ENCODE measurements at regions not wholly inside any gene's neighbourhood (a gene's known extent, or its start where the extent isn't known, plus 50 kb on each side); places are given as distances from the start of the nearest gene placed in this dataset.
"Not testable (repeated sequence)": the region's sequence is repeated elsewhere in the genome, so short reads cannot be mapped to it uniquely, and the experiment has no call there.

- DNase-seq, result no peak
- intact Hi-C loops (cut with DNase I, micrococcal nuclease), result no loop called here
- no peak for ATAC-seq
Measured at GRCh38 chr2:144738749-144739148, 218.8 kb upstream of the ZEB2 start.

DNA sequence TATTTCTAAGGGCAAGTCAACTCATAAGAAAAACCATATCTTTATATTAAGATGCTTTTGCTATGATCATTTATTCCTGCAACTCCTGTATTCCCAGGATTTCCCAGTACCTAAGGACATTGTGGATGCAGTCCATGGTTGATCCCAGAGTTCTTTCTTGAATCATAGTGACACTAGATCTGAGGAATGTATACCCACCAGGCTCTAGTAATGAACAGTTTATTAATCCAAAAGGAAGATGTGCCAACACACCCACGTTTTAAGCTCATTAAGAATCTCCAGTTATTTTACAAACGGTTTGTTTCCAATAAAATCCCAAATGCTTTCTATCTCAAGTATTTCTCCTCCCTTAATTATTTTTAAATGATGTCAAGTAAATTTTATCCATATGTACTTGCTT is 210.8 kb upstream of the ZEB2 start:
- intact Hi-C loops (cut with DNase I, micrococcal nuclease), result no loop called here
- no peak for ATAC-seq
- no peak for DNase-seq

- DNase-seq; intact Hi-C loops (cut with DNase I, micrococcal nuclease); ATAC-seq: not testable (repeated sequence)
Measured at GRCh38 chr2:144724460-144724859, 204.5 kb upstream of the ZEB2 start.

DNA sequence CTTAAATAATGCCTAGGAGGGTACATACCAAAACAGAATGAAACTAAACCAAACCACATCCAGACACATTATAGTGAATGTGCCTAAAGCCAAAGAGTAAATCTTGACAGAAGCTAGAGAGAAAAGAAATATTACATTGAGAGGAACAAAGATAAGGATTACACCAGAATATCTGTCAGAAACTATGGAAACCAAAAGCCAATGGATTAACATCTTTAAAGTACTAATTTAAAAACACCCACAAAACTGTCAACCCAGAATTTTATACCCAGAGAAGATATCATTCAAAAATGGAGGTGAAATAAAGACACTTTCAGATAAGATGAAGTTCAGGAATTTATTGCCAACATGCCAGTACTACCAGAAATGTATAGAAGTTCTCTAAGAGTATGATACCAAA is 198.5 kb upstream of the ZEB2 start:
- no peak for DNase-seq
- intact Hi-C loops (cut with DNase I, micrococcal nuclease), result no loop called here
- ATAC-seq, result no peak

DNA sequence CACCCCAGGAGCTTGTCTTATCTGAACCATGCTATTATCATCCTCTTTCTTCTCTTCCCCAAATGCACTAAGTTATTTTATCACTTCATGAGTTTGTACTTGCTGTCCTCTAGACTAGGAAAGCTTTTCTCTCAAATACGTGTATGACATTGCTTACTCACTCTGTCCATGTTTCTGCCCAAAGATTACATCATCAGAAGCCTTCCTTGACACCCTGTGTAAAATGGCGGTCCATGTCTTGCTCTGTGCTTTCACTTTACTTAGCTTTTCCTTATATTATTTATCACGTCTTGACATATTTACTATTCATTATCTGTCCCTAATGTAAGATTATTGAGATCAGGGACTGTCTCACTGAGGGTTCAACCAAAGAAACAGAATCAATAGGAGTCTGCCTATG is 196.1 kb upstream of the ZEB2 start:
- ATAC-seq (no peak), DNase-seq (no peak)
- intact Hi-C loops (cut with DNase I, micrococcal nuclease), result no loop called here

- ATAC-seq, result no peak
- DNase-seq, result no peak
- intact Hi-C loops (cut with DNase I, micrococcal nuclease), result no loop called here
Measured at GRCh38 chr2:144713410-144713809, 193.5 kb upstream of the ZEB2 start.

GRCh38 chr2:144712550-144712940 is 192.6 kb upstream of the ZEB2 start:
- intact Hi-C loops (cut with DNase I, micrococcal nuclease), result no loop called here
- DNase-seq (no peak), ATAC-seq (no peak)

DNA sequence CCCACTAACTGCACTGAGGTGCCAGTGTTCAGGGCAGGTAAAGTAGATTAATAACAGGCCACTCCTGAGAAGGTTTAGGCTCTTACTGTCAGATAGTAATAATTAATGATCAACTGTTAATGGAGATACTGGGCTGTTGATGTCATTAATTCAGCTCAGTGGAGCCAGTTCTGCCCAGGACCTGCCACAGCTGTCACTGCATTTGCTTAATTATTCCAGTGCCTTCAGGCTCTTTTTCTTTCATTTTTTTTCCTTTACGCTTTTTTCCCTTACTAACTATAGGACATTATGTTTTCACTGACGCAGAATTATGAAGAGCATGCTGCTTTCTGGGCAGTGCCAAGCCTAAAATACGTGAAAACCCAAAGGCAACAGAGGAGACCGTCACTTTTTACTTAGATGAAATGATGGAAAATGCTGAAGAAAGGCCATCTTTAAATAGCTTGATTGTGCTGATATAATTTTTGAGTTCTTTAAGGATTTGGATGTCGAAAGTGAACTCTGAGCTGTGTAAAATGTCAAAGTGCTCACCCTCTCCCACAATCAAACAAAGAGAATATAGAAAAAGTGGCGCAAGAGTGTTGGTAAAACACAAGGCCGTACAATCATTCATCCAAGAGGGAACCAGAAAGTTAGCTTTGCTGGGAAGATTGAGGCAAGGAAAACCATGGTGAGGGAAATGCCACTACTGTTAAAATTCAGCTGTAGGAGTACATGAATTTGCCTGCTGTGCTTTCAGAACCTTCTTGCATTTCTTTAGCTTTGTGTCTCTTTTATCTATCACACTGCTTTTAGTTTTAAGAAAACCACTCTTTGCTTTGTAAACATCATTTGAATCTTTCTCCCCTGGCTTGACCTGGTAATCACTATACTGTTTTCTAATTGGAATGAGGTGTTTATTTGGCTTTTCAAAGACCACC is 192.0 kb upstream of the ZEB2 start:
- ATAC-seq (no peak), DNase-seq (no peak)
- intact Hi-C loops (cut with DNase I, micrococcal nuclease), result no loop called here

DNA sequence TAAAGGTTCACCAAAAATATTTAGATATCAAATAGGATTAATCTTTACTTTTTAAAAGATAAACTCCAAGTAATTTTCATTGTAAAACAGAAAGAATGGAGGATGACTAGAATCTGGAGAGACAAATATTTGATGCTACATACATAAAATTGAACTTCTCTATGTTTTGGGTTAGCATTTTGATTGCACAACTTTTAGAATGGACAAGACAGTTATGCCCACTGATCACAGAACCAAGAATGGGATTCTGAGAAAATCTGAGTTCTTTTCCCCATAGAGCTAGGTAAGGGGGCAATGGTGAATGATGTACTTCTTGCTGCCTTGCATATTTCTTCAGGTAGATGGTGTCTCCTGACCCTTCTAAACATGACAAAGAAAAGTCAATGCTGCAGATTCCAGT is 191.2 kb upstream of the ZEB2 start:
- intact Hi-C loops (cut with DNase I, micrococcal nuclease), result no loop called here
- DNase-seq (no peak), ATAC-seq (no peak)

DNA sequence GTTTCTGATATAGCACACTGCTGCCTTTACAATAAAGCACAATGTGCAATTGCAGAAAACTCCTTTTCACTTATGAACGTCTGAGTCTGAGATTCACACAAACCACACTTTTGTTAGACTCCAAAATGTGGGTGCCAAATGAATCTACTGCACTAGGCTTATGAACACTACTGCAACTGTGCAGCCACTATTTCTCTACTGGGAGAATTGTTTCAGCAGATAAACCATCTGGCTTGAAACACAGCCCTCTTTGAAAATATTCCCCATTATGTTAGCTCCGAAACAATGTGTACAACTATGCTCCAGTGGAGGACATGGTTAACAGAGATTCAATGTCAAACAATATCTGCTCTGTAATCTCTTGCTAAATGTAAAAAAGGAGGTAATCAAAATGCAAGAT is 188.7 kb upstream of the ZEB2 start:
- intact Hi-C loops (cut with DNase I, micrococcal nuclease), result no loop called here
- ATAC-seq, result no peak

DNA sequence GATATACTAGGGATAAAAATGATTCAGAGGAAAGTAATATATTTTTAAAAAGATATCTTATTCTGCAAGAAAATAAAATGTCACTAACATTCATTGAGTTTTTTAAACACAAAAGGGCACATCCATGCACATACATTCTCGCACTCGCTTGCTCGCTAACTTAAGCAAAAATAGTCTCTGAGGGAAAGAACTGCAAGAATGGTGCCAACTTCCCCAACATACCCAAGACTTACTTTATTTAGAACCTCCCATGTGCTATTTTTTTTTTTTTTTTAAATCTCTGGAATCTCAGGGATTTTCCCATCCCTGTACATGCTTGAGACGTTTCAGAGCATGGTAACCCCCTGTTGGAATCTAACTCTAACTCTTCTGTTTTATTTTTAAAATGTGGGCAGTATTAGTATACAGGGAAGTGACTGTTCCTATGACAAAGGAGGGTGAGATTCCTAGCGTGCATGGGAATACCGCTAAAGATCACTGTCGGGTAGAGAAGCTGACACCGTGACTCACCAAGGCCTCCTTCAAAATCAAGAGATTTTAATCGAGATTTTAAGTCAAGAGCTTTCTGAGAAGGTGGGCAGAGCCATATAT is 187.9 kb upstream of the ZEB2 start:
- intact Hi-C loops (cut with DNase I, micrococcal nuclease), result no loop called here
- DNase-seq (no peak), ATAC-seq (no peak)

More for the DNA sequence above, 188.7 kb upstream of the ZEB2 start:
- no peak for DNase-seq

- intact Hi-C loops (cut with DNase I, micrococcal nuclease), result no loop called here
- ATAC-seq, result no peak
Measured at GRCh38 chr2:144706647-144707046, 186.7 kb upstream of the ZEB2 start.

GRCh38 chr2:144705328-144706245 is 185.7 kb upstream of the ZEB2 start:
- DNase-seq (no peak), ATAC-seq (no peak)
- intact Hi-C loops (cut with DNase I, micrococcal nuclease), result no loop called here

More at GRCh38 chr2:144706647-144707046, 186.7 kb upstream of the ZEB2 start:
- no peak for DNase-seq

DNA sequence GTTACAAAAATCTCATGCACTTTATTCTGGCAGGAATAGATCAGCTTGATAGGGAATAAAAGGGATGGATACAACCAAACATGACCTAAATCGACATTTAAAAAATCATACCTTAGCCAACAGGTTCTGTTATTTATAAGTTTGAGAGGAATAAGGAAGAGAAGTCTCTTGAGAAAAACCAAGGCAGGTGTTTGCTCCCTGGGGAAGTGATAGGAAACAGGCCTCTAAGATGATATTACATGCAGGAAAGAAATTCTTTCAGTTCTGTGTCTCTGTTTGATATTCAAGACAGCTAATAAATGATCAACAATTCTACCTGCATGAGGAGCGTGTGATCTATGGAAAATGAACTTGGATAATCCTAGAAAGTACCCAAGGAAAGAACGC is 184.8 kb upstream of the ZEB2 start:
- no peak for DNase-seq
- intact Hi-C loops (cut with DNase I, micrococcal nuclease), result no loop called here
- no peak for ATAC-seq

- intact Hi-C loops (cut with DNase I, micrococcal nuclease), result no loop called here
- no peak for ATAC-seq
Measured at GRCh38 chr2:144703852-144704708, 184.2 kb upstream of the ZEB2 start.

DNA sequence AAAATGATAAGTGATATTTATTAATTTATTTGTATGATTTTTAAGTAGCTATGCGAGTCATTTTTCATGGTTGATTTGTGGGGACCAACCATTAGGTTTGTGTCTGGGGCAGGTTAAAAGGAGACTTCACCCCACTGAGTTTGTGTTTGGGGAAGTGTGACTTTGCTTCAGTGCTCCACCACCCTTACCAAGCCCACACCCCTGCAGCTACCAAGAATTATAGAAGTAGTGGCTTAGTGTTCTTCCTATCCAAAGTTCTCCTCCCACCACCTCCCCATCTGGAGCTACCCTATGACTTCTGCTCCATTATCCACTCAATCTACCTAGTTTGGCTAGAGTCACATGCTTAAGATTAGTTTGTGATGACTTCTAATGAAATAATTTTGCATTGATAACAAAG is 182.1 kb upstream of the ZEB2 start:
- DNase-seq (no peak), ATAC-seq (no peak)
- intact Hi-C loops (cut with DNase I, micrococcal nuclease), result no loop called here

More at GRCh38 chr2:144703852-144704708, 184.2 kb upstream of the ZEB2 start:
- DNase-seq, result peak in 1 of 2 donors; percentile 26

DNA sequence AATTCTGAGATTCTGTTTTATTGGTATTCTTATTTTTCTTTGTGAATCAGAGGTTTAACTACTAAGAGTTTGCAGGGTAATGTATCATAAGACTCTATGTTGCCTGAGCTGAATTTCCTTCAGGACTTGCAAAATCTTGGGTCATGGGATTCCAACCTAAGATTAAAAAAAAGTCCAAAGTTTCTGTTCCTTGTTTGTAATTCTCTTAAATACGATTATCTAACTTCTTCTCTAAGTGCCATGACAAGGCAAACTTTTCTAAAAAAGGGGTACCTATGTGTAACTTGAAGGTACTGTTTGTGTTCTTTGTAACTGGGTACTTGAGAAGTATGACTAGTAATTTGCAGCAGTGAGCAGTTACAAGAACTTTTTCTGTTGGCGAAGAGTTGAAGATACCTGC is 181.3 kb upstream of the ZEB2 start:
- intact Hi-C loops (cut with DNase I, micrococcal nuclease), result no loop called here
- ATAC-seq (no peak), DNase-seq (no peak)

- ATAC-seq, result no peak
- DNase-seq, result no peak
- intact Hi-C loops (cut with DNase I, micrococcal nuclease), result no loop called here
Measured at GRCh38 chr2:144698156-144698555, 178.2 kb upstream of the ZEB2 start.

- intact Hi-C loops (cut with DNase I, micrococcal nuclease), result no loop called here
- no peak for ATAC-seq
- no peak for DNase-seq
Measured at GRCh38 chr2:144695657-144696056, 175.7 kb upstream of the ZEB2 start.

Data from left colon (tissue), 2 donors.